ENCODE measurements at regions not wholly inside any gene's neighbourhood (a gene's known extent, or its start where the extent isn't known, plus 50 kb on each side); places are given as distances from the start of the nearest gene placed in this dataset.

- TF ChIP-seq CTCF (IDR thresholded peaks at IDR 0.05; ENCODE audit: insufficient read depth, low read depth, low read length) (no peak), EZH2 (IDR thresholded peaks at IDR 0.05; ENCODE audit: insufficient read depth, low read length) (no peak)
Observed at GRCh38 chr2:15827001-15827400, 113.3 kb upstream of the MYCN start.

All from astrocyte (in vitro differentiated cells and primary cell).